NCI-H2029 (cell line): ENCODE measurements at regions not wholly inside any gene's neighbourhood (a gene's known extent, or its start where the extent isn't known, plus 50 kb on each side); places are given as distances from the start of the nearest gene placed in this dataset.
"Not testable (repeated sequence)": the region's sequence is repeated elsewhere in the genome, so short reads cannot be mapped to it uniquely, and the experiment has no call there.

Experiments
- DNase-seq: peaks from one replicate; lab custom pipeline; 2025; lab: John Stamatoyannopoulos, UW

GRCh38 chr16:85528528-85529387 lies 84.4 kb upstream of the GSE1 start:
- DNase-seq = no peak

- no peak for DNase-seq
Measured at GRCh38 chr16:85529489-85530369, 83.4 kb upstream of the GSE1 start.

- no peak for DNase-seq
Measured at GRCh38 chr16:85530370-85530739, 82.8 kb upstream of the GSE1 start.

- no peak for DNase-seq
Measured at GRCh38 chr16:85531516-85531915, 81.6 kb upstream of the GSE1 start.

- DNase-seq = no peak
Measured at GRCh38 chr16:85532147-85532546, 81.0 kb upstream of the GSE1 start.

GRCh38 chr16:85533593-85533992 lies 79.5 kb upstream of the GSE1 start:
- not testable (repeated sequence) for DNase-seq

- no peak for DNase-seq
Measured at GRCh38 chr16:85534536-85535351, 78.4 kb upstream of the GSE1 start.

- no peak for DNase-seq
Measured at GRCh38 chr16:85535352-85536072, 77.6 kb upstream of the GSE1 start.

- DNase-seq = no peak
Measured at GRCh38 chr16:85536073-85536410, 77.1 kb upstream of the GSE1 start.

GRCh38 chr16:85536411-85537330 lies 76.5 kb upstream of the GSE1 start:
- no peak for DNase-seq

GRCh38 chr16:85537331-85537788 lies 75.8 kb upstream of the GSE1 start:
- DNase-seq = no peak

- DNase-seq = no peak
Measured at GRCh38 chr16:85537795-85538401, 75.2 kb upstream of the GSE1 start.

- DNase-seq = no peak
Measured at GRCh38 chr16:85539084-85539483, 74.0 kb upstream of the GSE1 start.

- no peak for DNase-seq
Measured at GRCh38 chr16:85539629-85540291, 73.4 kb upstream of the GSE1 start.

GRCh38 chr16:85541181-85541580 lies 71.9 kb upstream of the GSE1 start:
- no peak for DNase-seq

GRCh38 chr16:85541619-85541979 lies 71.5 kb upstream of the GSE1 start:
- DNase-seq = no peak

GRCh38 chr16:85541980-85542900 lies 70.9 kb upstream of the GSE1 start:
- DNase-seq = no peak

- no peak for DNase-seq
Measured at GRCh38 chr16:85543536-85543935, 69.6 kb upstream of the GSE1 start.
